ENCODE measurements at regions not wholly inside any gene's neighbourhood (a gene's known extent, or its start where the extent isn't known, plus 50 kb on each side); places are given as distances from the start of the nearest gene placed in this dataset.

DNA sequence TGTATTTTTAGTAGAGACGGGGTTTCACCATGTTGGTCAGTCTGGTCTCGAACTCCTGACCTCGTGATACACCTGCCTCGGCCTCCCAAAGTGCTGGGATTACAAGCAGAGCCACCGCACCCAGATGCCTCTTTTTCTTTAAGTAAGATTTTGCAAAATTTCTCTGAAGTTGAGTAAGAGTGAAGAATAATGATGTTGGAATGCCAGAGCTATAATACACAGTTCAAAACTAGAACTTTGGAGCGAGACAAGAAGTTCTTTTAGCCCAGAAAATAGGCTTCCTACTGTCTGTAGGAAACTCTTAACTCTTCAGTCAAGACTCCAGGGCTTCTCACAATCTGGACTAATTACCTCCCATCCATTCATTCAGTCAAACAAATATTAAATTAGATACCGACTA, 51.4 kb downstream of the MARCHF4 start:
- Histone ChIP-seq H3K4me1 (ENCODE audit: control insufficient read depth, insufficient read depth, low read length) (0 out of 2 replicates have a peak, but pooled peaks cover 4% of the 10 kb centered on the region), H3K9me3 (ENCODE audit: control insufficient read depth, insufficient read depth, low read depth, low read length) (no peaks in the 10 kb centered on the region), H3K4me3 (ENCODE audit: low read depth, low read length) (no peak overlapping the region), H3K27ac (ENCODE audit: extremely low read depth, low read depth, low read length) (no peak overlapping the region), H3K36me3 (ENCODE audit: control insufficient read depth in 2 of 2, insufficient read depth in 1 of 2, low read length in 2 of 2) (no peaks in the 10 kb centered on the region)
- ChIA-PET CTCF (interaction anchor here (0.6 kb wide), 1 partner anchor 47 kb away, joined by 3 read pairs; no protein-coding TSS in a partner anchor), POLR2A (no interaction called here)
- TF ChIP-seq, protein P1, sequence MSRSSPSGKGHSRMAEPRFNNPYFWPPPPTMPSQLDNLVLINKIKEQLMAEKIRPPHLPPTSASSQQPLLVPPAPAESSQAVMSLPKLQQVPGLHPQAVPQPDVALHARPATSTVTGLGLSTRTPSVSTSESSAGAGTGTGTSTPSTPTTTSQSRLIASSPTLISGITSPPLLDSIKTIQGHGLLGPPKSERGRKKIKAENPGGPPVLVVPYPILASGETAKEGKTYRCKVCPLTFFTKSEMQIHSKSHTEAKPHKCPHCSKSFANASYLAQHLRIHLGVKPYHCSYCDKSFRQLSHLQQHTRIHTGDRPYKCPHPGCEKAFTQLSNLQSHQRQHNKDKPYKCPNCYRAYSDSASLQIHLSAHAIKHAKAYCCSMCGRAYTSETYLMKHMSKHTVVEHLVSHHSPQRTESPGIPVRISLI (tag by site-specific recombination; IDR thresholded peaks at IDR 0.05), result no peak
- TF ChIP-seq, protein P2, sequence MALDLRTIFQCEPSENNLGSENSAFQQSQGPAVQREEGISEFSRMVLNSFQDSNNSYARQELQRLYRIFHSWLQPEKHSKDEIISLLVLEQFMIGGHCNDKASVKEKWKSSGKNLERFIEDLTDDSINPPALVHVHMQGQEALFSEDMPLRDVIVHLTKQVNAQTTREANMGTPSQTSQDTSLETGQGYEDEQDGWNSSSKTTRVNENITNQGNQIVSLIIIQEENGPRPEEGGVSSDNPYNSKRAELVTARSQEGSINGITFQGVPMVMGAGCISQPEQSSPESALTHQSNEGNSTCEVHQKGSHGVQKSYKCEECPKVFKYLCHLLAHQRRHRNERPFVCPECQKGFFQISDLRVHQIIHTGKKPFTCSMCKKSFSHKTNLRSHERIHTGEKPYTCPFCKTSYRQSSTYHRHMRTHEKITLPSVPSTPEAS (tag by site-specific recombination; IDR thresholded peaks at IDR 0.05), result no peak
- no peak for TF ChIP-seq OVOL3 (tag by site-specific recombination; IDR thresholded peaks at IDR 0.05)
- no peak for TF ChIP-seq BCL11B (tag by site-specific recombination; IDR thresholded peaks at IDR 0.05; ENCODE audit: low read depth)
- no peak for TF ChIP-seq SP2 (tag by site-specific recombination; IDR thresholded peaks at IDR 0.05)
- TF ChIP-seq ZNF335 (tag by site-specific recombination; conservative IDR thresholded peaks at IDR 0.05), result no peak
- TF ChIP-seq ZNF501 (tag by site-specific recombination; IDR thresholded peaks at IDR 0.05), result no peak
- TF ChIP-seq ZNF768 (tag by site-specific recombination; IDR thresholded peaks at IDR 0.05), result no peak
- no peak for TF ChIP-seq ZNF585B (tag by site-specific recombination; IDR thresholded peaks at IDR 0.05)
- no peak for TF ChIP-seq ZNF549 (tag by site-specific recombination; IDR thresholded peaks at IDR 0.05)
- no peak for TF ChIP-seq ZNF776 (tag by site-specific recombination; IDR thresholded peaks at IDR 0.05; ENCODE audit: borderline replicate concordance)
- no peak for TF ChIP-seq ZFP41 (tag by site-specific recombination; IDR thresholded peaks at IDR 0.05; ENCODE audit: borderline replicate concordance)
- no peak for TF ChIP-seq ZNF169 (tag by site-specific recombination; IDR thresholded peaks at IDR 0.05)
- no peak for TF ChIP-seq ZNF843 (tag by site-specific recombination; IDR thresholded peaks at IDR 0.05)

DNA sequence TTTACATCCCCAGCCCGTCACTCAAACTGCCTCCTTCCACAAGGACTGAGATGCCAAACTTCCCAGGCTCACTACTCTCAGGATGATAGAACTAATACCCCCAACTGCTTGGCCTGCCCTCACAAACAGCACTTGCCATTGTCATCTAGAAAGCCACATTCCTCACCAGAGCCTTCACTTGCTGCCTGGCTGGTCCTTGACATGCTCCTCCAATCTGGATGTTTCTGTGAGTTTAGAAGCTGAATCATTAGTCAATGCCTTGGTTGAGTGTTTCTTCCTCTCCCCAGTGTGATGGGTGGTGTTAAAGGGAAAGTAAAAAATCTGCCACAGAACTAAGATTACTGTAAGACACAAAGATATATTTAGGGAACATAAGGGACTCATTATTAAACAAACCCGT, 52.5 kb downstream of the MARCHF4 start:
- ChIA-PET POLR2A (no interaction called here), CTCF (no interaction called here)
- H3K4me1 ChIP-seq (ENCODE audit: control insufficient read depth, insufficient read depth, low read length), result 0 out of 2 replicates have a peak, but pooled peaks cover 5% of the 10 kb centered on the region
- no peak overlapping the region for H3K4me3 ChIP-seq (ENCODE audit: low read depth, low read length)
- no peak overlapping the region for H3K27ac ChIP-seq (ENCODE audit: extremely low read depth, low read depth, low read length)
- H3K9me3 ChIP-seq (ENCODE audit: control insufficient read depth, insufficient read depth, low read depth, low read length), result no peaks in the 10 kb centered on the region
- H3K36me3 ChIP-seq (ENCODE audit: control insufficient read depth in 2 of 2, insufficient read depth in 1 of 2, low read length in 2 of 2), result no peaks in the 10 kb centered on the region
- TF ChIP-seq ZNF777 (tag by site-specific recombination; IDR thresholded peaks at IDR 0.05; ENCODE audit: borderline replicate concordance), result no peak
- TF ChIP-seq ZNF501 (tag by site-specific recombination; IDR thresholded peaks at IDR 0.05), result no peak
- no peak for TF ChIP-seq ZSCAN23 (tag by site-specific recombination; IDR thresholded peaks at IDR 0.05)
- TF ChIP-seq ZNF571 (tag by site-specific recombination; IDR thresholded peaks at IDR 0.05), result no peak
- TF ChIP-seq SCRT1 (tag by site-specific recombination; IDR thresholded peaks at IDR 0.05; ENCODE audit: borderline replicate concordance), result no peak
- no peak for TF ChIP-seq HOXC10 (CRISPR knock-in tag; IDR thresholded peaks at IDR 0.05)
- no peak for TF ChIP-seq ZNF23 (tag by site-specific recombination; IDR thresholded peaks at IDR 0.05; ENCODE audit: borderline replicate concordance)
- TF ChIP-seq, protein P3, sequence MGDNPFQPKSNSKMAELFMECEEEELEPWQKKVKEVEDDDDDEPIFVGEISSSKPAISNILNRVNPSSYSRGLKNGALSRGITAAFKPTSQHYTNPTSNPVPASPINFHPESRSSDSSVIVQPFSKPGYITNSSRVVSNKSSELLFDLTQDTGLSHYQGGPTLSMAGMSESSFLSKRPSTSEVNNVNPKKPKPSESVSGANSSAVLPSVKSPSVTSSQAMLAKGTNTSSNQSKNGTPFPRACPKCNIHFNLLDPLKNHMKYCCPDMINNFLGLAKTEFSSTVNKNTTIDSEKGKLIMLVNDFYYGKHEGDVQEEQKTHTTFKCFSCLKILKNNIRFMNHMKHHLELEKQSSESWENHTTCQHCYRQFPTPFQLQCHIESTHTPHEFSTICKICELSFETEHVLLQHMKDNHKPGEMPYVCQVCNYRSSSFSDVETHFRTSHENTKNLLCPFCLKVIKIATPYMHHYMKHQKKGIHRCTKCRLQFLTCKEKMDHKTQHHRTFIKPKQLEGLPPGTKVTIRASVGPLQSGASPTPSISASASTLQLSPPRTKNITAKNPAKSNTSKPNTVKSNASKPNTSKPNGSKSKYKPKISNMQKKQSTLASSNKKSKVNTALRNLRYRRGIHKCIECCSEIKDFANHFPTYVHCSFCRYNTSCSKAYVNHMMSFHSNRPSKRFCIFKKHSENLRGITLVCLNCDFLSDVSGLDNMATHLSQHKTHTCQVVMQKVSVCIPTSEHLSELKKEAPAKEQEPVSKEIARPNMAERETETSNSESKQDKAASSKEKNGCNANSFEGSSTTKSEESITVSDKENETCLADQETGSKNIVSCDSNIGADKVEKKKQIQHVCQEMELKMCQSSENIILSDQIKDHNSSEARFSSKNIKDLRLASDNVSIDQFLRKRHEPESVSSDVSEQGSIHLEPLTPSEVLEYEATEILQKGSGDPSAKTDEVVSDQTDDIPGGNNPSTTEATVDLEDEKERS (tag by site-specific recombination; IDR thresholded peaks at IDR 0.05), result no peak
- TF ChIP-seq KLF9 (tag by site-specific recombination; IDR thresholded peaks at IDR 0.05; ENCODE audit: low read depth), result no peak
- TF ChIP-seq, protein P4, sequence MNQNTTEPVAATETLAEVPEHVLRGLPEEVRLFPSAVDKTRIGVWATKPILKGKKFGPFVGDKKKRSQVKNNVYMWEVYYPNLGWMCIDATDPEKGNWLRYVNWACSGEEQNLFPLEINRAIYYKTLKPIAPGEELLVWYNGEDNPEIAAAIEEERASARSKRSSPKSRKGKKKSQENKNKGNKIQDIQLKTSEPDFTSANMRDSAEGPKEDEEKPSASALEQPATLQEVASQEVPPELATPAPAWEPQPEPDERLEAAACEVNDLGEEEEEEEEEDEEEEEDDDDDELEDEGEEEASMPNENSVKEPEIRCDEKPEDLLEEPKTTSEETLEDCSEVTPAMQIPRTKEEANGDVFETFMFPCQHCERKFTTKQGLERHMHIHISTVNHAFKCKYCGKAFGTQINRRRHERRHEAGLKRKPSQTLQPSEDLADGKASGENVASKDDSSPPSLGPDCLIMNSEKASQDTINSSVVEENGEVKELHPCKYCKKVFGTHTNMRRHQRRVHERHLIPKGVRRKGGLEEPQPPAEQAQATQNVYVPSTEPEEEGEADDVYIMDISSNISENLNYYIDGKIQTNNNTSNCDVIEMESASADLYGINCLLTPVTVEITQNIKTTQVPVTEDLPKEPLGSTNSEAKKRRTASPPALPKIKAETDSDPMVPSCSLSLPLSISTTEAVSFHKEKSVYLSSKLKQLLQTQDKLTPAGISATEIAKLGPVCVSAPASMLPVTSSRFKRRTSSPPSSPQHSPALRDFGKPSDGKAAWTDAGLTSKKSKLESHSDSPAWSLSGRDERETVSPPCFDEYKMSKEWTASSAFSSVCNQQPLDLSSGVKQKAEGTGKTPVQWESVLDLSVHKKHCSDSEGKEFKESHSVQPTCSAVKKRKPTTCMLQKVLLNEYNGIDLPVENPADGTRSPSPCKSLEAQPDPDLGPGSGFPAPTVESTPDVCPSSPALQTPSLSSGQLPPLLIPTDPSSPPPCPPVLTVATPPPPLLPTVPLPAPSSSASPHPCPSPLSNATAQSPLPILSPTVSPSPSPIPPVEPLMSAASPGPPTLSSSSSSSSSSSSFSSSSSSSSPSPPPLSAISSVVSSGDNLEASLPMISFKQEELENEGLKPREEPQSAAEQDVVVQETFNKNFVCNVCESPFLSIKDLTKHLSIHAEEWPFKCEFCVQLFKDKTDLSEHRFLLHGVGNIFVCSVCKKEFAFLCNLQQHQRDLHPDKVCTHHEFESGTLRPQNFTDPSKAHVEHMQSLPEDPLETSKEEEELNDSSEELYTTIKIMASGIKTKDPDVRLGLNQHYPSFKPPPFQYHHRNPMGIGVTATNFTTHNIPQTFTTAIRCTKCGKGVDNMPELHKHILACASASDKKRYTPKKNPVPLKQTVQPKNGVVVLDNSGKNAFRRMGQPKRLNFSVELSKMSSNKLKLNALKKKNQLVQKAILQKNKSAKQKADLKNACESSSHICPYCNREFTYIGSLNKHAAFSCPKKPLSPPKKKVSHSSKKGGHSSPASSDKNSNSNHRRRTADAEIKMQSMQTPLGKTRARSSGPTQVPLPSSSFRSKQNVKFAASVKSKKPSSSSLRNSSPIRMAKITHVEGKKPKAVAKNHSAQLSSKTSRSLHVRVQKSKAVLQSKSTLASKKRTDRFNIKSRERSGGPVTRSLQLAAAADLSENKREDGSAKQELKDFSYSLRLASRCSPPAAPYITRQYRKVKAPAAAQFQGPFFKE (tag by site-specific recombination; IDR thresholded peaks at IDR 0.05; ENCODE audit: borderline replicate concordance), result no peak
- TF ChIP-seq, protein P5, sequence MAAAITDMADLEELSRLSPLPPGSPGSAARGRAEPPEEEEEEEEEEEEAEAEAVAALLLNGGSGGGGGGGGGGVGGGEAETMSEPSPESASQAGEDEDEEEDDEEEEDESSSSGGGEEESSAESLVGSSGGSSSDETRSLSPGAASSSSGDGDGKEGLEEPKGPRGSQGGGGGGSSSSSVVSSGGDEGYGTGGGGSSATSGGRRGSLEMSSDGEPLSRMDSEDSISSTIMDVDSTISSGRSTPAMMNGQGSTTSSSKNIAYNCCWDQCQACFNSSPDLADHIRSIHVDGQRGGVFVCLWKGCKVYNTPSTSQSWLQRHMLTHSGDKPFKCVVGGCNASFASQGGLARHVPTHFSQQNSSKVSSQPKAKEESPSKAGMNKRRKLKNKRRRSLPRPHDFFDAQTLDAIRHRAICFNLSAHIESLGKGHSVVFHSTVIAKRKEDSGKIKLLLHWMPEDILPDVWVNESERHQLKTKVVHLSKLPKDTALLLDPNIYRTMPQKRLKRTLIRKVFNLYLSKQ (tag by site-specific recombination; IDR thresholded peaks at IDR 0.05; ENCODE audit: borderline replicate concordance), result no peak
